Eye (tissue), 1 donor: ENCODE measurements at regions not wholly inside any gene's neighbourhood (a gene's known extent, or its start where the extent isn't known, plus 50 kb on each side); places are given as distances from the start of the nearest gene placed in this dataset.
"Not testable (repeated sequence)": the region's sequence is repeated elsewhere in the genome, so short reads cannot be mapped to it uniquely, and the experiment has no call there.

ENCODE experiments used
- DNase-seq: peaks from one replicate; pipeline ENCODE4 v3.0.0-alpha.2; 2015

DNA sequence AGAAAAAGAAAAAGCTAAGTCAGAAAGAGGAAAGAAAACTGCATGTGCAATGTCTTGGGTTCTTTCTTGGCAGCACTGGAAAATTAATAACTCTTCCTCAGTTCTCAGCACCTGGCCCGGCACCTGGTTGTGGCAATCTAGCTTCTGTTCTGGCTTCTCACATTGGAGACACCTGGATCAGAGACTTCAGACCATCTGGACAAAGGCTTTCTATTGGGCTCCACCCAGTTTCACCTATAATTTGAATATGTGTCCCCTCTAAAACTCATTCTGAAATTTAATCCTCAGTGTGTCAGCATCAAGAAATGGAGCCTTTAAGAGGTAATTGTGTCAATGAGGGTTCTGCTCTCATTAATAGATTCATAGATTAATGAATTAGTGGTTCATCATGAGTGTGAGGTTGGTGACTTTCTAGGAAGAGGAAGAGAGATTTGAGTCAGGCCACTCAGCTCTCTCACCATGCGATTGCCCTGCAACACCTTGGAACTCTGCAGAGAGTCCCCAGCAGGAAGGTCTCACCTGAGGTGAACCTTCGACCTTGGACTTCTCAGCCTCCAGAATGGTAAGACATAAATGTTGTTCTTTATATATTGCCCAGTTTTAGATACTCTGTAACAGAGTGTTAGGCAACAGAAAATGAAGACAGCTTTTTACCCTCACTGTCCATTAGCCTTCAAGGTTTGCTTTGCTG, 679.9 kb downstream of the NTRK3 start:
- DNase-seq, result no peak

DNA sequence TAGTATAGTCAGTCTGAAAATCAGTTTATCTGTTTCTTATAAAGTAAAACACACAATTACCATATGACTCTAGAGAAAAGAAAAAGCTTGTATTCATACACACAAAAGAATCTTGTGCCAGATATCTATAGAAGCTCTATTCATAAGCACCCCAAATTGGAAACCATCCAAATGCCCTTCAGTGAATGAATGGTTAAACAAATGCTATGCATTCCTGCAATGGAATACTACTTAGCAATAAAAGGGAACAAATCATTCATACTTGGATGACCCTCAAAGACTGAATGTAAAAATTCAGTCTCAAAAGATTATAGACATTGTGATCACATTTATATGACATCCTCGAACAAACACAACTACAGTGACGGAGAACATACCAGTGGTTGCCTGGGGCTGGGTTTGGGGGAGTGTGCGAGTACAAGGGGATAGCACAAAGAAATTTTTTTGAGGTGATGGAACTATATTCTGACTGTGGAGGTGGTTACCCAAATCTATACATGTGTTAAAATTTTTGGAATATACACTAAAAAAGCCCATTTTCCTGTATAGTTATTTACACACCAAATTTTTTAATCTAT, 680.6 kb downstream of the NTRK3 start:
- no peak for DNase-seq

DNA sequence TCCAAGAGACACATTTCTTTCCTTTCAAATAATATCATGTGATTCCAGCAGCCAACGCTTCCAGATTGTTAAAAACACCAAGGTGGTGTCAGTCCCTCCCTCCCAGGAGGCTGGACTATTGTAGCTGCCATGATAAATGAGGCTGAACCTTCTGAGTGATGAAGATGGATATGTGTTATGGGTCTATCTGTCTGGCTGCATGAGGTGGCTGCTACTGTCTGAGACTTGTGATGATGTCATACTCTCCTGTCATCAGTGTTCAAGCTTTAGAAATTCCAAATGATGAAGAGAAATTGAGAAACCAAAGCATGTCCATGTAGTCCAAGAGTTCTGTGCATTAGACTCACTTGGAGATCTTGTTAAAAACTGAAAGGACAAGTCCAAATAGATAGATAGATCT, 683.0 kb downstream of the NTRK3 start:
- no peak for DNase-seq

DNA sequence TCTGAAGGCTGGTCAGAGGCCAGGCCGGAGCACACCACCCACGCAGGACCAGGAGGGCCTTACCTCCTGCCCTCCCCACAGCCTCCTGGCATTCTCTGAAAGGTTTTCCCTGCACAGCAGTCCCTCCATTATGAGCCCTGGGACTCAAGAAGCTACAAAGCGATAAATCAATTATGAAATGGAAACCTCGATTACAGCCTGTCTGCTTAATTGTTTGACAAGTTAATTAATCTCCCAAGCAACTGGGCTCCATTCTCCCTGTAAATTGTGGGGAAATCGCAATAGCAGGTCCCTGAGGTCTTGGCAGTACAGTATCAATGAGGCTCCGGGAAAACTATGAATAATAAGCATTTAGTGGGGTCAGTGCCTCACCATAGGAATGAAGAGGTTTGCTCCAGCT, 683.5 kb downstream of the NTRK3 start:
- no peak for DNase-seq

DNA sequence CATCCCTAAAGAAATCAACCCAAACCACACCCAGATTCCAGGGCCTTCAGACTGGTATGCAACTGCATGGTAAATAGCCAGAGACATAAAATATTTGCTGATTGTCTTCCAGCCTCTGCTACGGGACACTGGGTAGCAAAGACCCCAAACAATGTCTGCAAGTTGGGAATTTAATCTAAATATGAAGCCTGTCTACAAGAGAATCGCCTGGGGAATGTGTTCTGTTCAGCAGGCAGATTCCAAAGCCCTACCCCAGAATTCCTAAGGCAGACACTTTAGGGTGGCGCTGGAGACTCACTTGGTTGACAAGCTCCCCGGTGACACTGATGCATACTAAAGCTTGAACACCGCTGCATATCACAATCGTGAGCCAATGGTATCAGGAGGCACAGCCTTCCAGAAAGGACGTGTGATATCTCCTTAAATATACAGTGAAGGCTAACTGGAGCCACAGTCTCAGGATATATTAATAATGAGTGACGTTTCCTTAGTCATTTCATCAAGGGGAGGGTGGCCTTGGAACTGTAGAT, 684.1 kb downstream of the NTRK3 start:
- no peak for DNase-seq

DNA sequence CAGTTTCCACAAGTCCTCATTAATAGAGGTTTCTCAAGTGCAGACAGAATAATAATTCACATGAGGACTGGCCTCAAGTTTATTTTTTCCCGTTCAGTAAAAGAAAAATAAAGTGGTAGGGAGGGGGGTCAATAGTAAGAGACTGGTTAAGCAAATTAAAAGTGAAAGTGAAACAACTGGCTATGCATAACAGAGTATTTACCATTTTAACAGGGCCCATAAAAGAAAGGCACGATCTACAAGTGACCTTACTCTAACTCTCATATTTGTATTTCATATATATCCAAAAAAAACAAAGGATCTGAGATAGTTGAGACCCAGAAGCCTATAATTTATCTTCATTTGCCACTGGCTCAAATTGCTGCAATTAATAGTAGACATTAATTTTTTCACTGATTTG, 686.3 kb downstream of the NTRK3 start:
- no peak for DNase-seq

DNA sequence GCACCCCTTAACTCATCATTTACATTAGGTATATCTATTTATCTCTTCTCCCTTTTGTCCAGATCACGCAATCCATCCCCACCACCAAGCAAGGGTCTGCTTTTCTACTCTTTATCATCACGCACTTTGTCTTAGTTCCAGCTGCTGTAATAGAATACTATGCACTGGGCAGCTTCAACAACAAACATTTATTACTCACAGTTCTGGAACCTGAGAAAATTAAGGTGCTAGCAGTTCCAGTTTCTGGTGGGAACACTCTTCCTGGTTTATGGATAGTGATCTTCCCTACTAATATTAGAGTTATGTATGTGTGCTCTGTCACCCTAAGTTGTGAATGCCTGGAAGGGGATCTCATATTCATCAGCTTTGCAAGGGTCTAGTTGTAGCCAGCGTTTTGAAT, 687.0 kb downstream of the NTRK3 start:
- no peak for DNase-seq

DNA sequence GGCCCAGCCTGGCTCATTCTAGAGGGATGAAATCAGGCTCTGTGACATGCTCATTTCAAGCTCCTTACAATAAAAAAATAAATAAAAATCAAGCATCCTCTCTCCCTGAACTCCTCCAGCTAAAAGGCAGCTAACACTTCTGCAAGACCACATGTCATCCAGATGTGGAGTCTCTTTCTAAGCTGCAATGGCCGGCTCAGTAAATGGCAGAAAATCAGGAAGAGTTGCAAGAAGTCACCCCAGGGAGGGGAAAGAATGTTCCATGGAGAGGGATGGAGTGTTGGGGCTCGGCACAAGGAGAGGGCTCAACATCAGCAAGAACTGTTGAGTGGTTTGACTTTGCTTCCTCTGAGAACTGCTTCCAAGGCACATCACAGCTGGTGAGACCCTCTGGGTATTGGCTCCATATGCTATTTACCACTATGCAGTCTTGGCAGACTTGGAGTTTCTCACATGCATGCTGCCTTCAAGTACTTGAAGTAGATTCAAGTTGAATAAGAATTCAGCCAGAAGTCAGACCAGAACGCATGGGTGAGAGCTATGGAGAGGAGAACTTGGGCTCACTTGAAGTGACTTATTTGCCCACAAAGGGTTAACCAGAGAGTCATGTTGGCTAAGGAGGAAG, 689.0 kb downstream of the NTRK3 start:
- peak; percentile 42 for DNase-seq

DNA sequence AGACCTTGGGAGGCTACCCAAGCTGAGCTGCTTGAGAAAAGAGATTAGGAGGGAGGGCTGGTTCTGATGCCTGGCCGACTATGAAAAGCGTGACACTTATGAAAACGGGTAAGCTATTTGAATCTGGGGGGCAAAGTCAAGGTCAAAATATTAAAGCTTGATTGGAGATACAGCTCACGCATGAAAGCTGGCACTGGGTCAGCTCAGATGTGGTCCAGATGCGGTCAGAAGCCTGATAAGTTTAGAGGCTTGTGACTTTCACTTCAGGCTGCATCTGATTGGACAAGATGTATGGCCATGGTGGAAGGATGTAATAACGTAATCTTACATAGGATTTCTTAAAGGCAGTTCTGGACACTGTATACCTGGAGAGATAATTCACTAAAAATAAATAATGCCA, 690.3 kb downstream of the NTRK3 start:
- no peak for DNase-seq

DNA sequence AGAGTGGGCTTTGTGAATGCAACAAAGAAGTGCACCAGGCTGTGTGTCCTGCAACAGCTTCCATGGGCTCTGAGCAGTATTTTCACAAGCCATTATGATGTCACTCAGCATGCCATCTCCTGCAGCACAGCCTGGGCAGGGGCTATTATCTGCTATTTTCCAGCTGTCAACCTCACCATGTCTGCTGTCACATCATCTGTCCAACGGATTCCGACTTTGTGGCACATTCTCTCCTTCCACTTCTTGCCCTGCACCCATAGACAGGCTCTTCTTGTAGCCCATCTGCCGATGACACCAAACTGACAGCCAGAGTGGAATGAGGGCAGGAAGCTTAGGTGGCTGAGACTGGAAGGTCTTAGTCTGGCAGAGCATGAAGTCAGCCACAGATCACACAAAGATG, 691.9 kb downstream of the NTRK3 start:
- DNase-seq, result peak; percentile 78

DNA sequence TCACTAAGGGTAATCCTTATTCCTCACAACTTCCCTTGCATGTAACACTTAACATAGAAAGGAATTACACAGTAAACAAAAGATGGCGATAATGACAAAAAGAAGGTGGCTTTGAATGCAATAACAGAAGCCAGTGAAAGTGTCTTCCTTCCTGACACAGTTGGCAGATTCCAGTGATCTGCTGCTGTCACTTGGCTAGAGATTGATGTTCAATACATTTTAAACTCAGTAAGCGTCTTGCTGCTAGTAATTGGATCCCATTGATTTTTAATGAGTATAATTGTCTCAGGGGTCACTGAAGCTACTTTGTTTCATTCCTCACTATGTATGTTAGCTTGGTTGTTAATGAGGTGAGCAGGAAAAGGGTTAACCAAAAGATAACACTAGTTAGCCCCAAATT, 692.7 kb downstream of the NTRK3 start:
- DNase-seq, result peak; percentile 68

DNA sequence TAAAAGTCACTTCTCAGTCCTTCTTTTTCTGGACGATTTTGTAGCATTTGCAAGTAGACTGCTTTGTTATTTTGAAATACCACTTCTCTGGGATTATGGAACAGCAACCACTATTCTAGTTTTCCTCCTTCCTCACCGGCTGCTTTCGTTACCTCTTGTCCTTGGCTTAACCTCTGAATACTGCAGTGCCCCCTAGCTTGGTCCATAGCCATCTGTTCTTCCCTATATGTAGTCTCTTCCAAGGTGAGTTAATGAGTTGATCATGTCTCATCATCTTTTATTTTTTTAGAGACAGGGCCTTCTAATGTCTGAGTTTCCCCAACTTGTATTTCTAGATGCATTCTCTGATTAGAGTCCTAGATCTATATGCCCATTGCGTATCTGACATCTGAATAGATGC, 694.3 kb downstream of the NTRK3 start:
- no peak for DNase-seq

DNA sequence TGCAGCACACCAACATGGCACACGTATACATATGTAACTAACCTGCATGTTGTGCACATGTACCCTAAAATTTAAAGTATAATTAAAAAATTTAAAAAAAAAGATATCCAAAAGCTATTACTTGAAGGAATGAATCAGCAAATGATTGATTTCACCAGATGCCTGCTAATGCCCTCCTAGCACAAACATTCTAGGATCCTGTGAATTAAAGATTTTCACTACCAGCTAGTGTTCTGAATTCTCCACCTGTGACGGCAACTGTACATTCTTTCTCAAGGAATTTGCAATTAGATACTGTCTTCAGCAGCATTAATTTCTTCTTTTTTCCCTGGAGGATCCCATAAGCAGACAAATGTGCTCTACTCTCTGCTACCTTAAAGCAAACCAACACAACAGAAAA, 694.9 kb downstream of the NTRK3 start:
- no peak for DNase-seq

DNA sequence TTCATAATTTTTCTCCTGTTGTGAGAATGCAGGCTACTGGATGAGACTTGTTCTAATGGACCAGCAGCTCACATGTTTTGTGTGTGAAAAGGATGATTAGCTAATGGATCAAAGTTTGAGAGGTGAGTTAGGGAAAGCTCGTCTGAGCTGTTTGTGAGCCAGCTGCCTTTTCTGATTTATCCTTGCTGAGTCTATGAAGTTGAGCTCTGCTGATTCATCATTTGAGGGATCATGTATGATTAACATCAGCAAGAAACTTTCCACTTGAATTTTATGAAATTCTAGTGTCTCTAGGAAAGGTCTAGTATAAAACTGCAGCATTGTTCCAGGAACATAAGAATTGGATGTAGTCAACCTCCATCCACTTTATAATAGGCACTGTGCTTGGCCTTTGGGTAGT, 698.7 kb downstream of the NTRK3 start:
- no peak for DNase-seq

DNA sequence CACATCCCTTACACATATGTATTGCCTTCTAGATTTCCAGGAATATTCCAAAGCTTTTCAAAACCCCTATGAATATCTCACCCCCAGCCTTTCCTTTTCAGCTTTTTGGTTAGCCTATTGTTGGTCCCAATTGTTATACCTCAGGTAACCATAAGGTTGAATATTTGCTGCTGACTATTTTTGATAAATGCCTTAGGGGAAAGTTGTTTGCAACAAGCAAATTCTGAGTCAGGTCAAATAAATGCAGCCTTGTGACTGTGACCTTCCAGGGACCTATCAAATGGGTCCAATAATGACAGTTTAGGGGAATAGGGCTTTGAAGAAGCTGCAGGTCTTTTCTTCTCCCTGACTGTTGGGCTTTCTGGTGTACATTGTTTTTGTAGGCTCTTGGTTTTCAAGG, 699.7 kb downstream of the NTRK3 start:
- DNase-seq, result no peak

DNA sequence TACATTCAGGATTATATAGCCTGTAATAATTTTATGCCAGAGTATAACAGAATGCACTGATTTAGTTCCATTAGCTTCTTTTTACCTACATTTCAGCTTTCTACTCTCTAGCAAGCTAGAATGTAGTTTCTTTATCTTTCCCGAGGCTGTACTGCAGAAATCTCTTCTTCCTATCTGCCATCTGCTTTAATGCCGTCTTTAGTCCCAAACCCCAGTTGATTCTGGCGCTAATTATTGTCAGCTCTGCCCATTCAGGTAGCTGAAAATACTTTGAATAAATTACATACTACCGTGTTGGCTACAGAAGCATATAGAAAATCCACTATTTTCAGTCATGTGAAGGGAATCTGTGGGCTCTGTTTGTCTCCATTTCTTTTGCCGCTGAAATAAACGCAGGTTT, 706.7 kb downstream of the NTRK3 start:
- DNase-seq, result no peak

DNA sequence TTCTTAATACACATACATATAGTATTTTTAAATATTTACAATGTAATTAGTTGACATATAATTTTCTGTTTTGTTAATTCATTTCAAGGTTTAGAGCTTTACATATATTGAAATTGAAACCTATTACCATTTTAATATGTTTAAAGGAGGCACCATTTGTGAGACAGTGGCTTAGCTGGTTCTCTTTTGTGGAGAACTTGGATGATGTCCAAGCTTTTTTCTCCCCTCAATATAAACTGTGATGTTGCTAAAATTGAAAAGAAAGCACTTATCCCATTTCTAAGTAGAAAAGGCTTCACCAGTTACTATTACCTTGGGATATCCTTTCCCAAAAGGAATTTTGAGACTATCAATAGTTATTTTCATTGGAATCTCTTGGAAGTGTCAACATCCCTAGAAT, 707.2 kb downstream of the NTRK3 start:
- no peak for DNase-seq

DNA sequence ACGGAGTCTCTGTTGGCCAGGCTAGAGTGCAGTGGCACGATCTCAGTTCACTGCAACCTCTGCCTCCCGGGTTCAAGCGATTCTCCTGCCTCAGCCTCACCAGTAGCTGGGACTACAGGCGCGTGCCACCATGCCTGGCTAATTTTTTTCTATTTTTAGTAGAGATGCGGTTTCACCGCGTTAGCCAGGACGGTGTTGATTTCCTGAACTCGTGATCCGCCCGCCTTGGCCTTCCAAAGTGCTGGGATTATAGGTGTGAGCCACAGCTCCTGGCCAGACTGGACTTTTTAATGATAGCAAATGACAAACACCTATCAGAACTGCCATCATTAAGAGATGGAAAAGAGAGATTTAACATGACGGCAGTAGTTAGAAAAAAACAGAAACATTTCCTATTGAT, 707.9 kb downstream of the NTRK3 start:
- DNase-seq, result not testable (repeated sequence)

DNA sequence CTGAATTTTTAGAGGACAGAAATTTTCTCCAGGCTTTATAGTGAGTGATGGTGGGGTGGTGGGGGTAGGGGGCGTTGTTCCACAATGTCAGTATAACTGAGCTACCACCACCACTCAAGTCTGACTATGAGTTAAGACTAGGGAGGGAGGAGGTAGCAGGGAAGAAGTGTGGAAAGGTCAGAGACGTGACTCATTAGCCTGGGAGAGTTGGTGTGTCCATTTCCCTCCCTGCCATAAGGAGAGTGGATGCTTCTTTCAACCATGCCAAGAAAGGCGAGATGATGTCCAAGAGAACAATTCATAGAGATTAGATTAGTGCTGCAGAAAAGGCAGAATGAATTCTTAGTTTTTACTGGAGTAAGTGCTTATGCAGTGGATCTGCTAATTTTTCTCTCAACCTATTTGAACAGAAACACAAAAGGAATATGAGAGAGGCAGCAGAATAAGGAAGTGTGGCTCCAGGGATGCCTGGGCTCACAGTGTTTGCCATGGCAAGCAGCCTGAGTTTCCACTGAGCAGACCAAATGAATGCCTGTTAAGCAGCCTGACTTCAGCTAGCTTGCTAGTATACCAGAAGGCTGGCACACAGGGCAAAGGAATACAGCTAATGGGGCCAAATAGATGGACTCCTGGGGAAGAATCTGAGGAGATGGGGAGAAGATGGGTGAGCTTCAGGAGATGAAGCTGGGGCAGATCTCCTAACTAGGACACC, 708.9 kb downstream of the NTRK3 start:
- DNase-seq, result no peak

DNA sequence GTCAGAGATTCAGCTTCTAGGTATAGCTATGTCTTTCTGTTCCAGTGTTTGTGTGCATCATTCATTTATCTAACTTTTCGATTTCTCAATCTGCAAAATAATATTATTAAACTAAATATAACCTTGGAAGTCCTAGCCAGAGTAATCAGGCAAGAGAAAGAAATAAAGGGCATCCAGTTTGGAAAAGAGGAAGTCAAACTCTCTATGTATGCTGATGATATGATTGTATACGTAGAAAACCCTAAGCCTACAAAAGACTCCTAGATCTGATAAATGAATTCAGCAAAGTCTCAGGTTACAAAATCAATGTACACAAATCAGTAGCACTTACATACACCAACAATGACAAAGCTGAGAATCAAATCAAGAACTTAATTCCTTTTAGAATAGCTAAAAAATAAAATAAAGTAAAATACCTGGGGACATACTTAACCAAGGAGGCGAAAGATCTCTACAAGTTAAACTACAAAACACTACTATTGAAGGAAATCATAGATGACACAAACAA, 718.2 kb downstream of the NTRK3 start:
- DNase-seq, result no peak

DNA sequence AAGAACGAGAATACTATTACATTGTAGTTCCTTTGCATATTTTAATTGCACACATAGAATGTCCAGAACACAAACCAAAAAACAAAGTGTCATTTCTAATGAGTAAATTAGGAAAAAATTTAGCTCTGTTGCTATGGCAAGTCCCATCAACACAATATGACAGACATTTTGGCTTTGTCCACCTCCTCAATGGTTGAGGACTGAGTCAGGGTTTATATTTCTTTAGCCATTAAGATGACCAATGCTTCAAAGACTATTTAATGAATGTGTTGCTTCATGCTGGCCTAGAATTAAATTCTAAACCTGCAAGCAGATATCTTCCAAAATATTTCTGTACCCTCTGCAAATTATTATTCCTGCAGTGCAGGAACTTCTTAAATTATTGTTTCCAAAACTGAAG, 719.2 kb downstream of the NTRK3 start:
- DNase-seq, result no peak

DNA sequence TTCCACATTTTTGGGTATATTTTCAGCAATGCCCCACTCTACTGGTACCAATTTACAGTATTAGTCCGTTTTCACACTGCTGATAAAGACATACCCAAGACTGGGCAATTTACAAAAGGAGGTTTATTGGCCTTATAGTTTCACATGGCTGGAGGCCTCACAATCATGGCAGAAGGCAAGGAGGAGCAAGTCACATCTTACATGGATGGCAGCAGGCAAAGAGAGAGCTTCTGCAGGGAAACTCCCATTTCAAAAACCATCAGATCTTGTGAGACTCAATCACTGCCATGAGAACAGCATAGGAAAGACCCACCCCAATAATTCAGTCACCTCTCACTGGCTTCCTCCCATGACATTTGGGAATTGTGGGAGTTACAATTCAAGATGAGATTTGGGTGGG, 722.9 kb downstream of the NTRK3 start:
- DNase-seq, result not testable (repeated sequence)

DNA sequence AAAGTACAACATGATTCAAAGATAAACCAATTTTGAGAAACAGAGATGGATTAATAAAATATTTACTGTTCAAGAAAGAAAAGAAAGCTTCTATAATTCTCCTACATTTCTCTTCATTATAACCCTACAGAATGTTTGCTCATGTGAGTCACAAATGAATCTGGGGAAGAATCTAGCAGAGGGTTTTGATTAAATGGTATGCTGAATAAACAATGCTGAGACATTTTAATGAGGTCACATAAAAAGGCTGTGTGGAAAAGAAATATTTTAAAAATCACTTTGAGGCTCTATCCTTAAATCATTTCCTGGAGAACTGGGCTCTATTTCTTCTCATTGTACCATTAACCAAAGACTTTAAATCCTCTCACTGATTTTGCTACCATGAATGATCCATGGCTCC, 727.7 kb downstream of the NTRK3 start:
- DNase-seq, result no peak

DNA sequence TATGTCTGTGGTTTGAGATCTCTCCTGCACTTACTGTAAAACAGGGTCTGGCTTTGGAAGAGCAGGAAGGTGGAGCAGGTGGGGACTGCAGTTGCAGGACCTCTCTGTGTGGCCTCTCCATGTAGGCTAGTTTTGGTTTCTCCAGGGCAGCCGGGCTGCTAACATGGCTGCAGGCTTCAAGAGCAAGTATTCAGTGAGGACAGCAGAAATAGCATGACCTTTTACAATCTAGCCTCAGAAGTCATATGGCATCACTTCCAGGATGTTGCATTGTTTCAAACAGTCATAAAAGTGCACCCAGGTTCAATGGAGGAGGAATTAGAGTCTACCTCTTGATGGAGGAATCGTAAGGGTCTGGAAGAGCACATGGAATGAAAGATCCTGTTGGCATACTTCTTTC, 728.7 kb downstream of the NTRK3 start:
- DNase-seq, result no peak
